DOHH2 (cell line): ENCODE measurements at regions not wholly inside any gene's neighbourhood (a gene's known extent, or its start where the extent isn't known, plus 50 kb on each side); places are given as distances from the start of the nearest gene placed in this dataset.

ENCODE experiments used
- H3F3A ChIP-seq: fragments of 200-600 bp; sonication (generic), shearing (Covaris generic); 2 replicates; pipeline ENCODE4 v1.6.0; 2016; ENCODE audit warnings: antibody characterized with exemption, mild to moderate bottlenecking; ENCODE audit not compliant: control insufficient read depth, insufficient read depth
- H3K27ac ChIP-seq: fragments of 200-600 bp; sonication (generic); 2 replicates; pipeline ENCODE4 v1.5.1; 2014; ENCODE audit warnings: low read depth, mild to moderate bottlenecking, low read length, moderate library complexity
- H3K27me3 ChIP-seq: fragments of 200-600 bp; sonication (generic); 2 replicates; pipeline ENCODE4 v1.6.1; 2014; ENCODE audit warnings: mild to moderate bottlenecking, low read length, mixed read lengths; ENCODE audit not compliant: control insufficient read depth
- H3K36me3 ChIP-seq: fragments of 200-600 bp; sonication (generic); 2 replicates; pipeline ENCODE4 v1.6.1; 2014; ENCODE audit warnings: mild to moderate bottlenecking, low read length, moderate library complexity, mixed read lengths; ENCODE audit not compliant: control insufficient read depth
- H3K4me1 ChIP-seq: fragments of 200-600 bp; sonication (generic); 2 replicates; pipeline ENCODE4 v1.6.1; 2014; ENCODE audit warnings: mild to moderate bottlenecking, low read length, mixed read lengths; ENCODE audit not compliant: control insufficient read depth
- H3K4me2 ChIP-seq: fragments of 200-600 bp; sonication (generic); 2 replicates; pipeline ENCODE4 v1.6.0; 2014; ENCODE audit warnings: mild to moderate bottlenecking, low read length, moderate library complexity
- H3K4me3 ChIP-seq: fragments of 200-600 bp; sonication (generic); 2 replicates; pipeline ENCODE4 v1.5.1; 2014; ENCODE audit warnings: mild to moderate bottlenecking, low read length, mixed read lengths
- H3K79me2 ChIP-seq: fragments of 200-600 bp; sonication (generic); 2 replicates; pipeline ENCODE4 v1.6.1; 2014; ENCODE audit warnings: mild to moderate bottlenecking, low read length, mixed read lengths; ENCODE audit not compliant: control insufficient read depth
- H3K9me2 ChIP-seq: fragments of 200-600 bp; sonication (generic); replicated peaks from 2 replicates; pipeline ENCODE4 v1.6.1; 2014; ENCODE audit warnings: mild to moderate bottlenecking, low read length, mixed read lengths; ENCODE audit not compliant: control insufficient read depth
- H3K9me3 ChIP-seq: fragments of 200-600 bp; sonication (generic); 2 replicates; pipeline ENCODE4 v1.6.1; 2014; ENCODE audit warnings: antibody characterized with exemption, low read length, mixed read lengths; ENCODE audit not compliant: control insufficient read depth, insufficient read depth
- H4K20me1 ChIP-seq: fragments of 200-600 bp; sonication (generic); 2 replicates; pipeline ENCODE4 v1.6.0; 2014; ENCODE audit warnings: low read depth, mild to moderate bottlenecking, antibody characterized with exemption, low read length, moderate library complexity; ENCODE audit not compliant: control insufficient read depth, insufficient read depth
- CTCF ChIP-seq: fragments of 200-600 bp; sonication (generic); IDR thresholded peaks from one replicate; pipeline ENCODE4 v1.5.1; 2014; ENCODE audit warnings: antibody characterized with exemption, mild to moderate bottlenecking, low read depth, low read length; ENCODE audit not compliant: poor library complexity, severe bottlenecking
- EZH2phosphoT487 ChIP-seq: fragments of 200-600 bp; sonication (generic); IDR thresholded peaks from 2 replicates; pipeline ENCODE4 v1.6.1; 2017; ENCODE audit warnings: borderline replicate concordance, mild to moderate bottlenecking, antibody characterized with exemption, low read length, moderate library complexity, mixed read lengths

GRCh38 chr7:22601408-22601807 lies 101.4 kb upstream of the STEAP1B start:
- Histone ChIP-seq H3K27ac (no peak overlapping the region), H3K36me3 (no peaks in the 10 kb centered on the region), H3K4me1 (no peaks in the 10 kb centered on the region), H3K79me2 (no peaks in the 10 kb centered on the region), H4K20me1 (no peaks in the 10 kb centered on the region), H3K4me2 (no peak overlapping the region), H3K9me2 (no peaks in the 10 kb centered on the region), H3K27me3 (peaks cover 27% of the 10 kb centered on the region), H3K9me3 (no peaks in the 10 kb centered on the region), H3F3A (no peaks in the 10 kb centered on the region), H3K4me3 (no peak overlapping the region)
- no peak for TF ChIP-seq EZH2phosphoT487
- no peak for TF ChIP-seq CTCF

- peaks cover 27% of the 10 kb centered on the region for H3K27me3 ChIP-seq
- H3K4me3 ChIP-seq, result no peak overlapping the region
- no peaks in the 10 kb centered on the region for H3K4me1 ChIP-seq
- no peaks in the 10 kb centered on the region for H3K9me3 ChIP-seq
- H4K20me1 ChIP-seq, result no peaks in the 10 kb centered on the region
- no peaks in the 10 kb centered on the region for H3K79me2 ChIP-seq
- no peak overlapping the region for H3K4me2 ChIP-seq
- H3K27ac ChIP-seq, result no peak overlapping the region
- no peaks in the 10 kb centered on the region for H3F3A ChIP-seq
- TF ChIP-seq EZH2phosphoT487 (no peak), CTCF (no peak)
- H3K9me2 ChIP-seq, result no peaks in the 10 kb centered on the region
- no peaks in the 10 kb centered on the region for H3K36me3 ChIP-seq
These were observed 101.0 kb upstream of the STEAP1B start for GRCh38 chr7:22601003-22601402.

GRCh38 chr7:22598318-22598920 lies 98.4 kb upstream of the STEAP1B start:
- Histone ChIP-seq H3K4me1 (no peaks in the 10 kb centered on the region), H3K9me3 (no peaks in the 10 kb centered on the region), H4K20me1 (no peaks in the 10 kb centered on the region), H3K27ac (no peak overlapping the region), H3K9me2 (no peaks in the 10 kb centered on the region), H3K4me3 (no peak overlapping the region), H3K79me2 (no peaks in the 10 kb centered on the region), H3K4me2 (no peak overlapping the region), H3K36me3 (no peaks in the 10 kb centered on the region), H3F3A (no peaks in the 10 kb centered on the region), H3K27me3 (peaks cover 18% of the 10 kb centered on the region)
- TF ChIP-seq CTCF (no peak), EZH2phosphoT487 (no peak)
